HG03521 (cell line): ENCODE measurements at regions not wholly inside any gene's neighbourhood (a gene's known extent, or its start where the extent isn't known, plus 50 kb on each side); places are given as distances from the start of the nearest gene placed in this dataset.

Experiments
- ATAC-seq: cut with Tn5 transposase; IDR thresholded peaks from one replicate; pipeline ENCODE4 v1.9.1; 2021; ENCODE audit warnings: mild to moderate bottlenecking, moderate library complexity; ENCODE audit not compliant: unreplicated experiment

DNA sequence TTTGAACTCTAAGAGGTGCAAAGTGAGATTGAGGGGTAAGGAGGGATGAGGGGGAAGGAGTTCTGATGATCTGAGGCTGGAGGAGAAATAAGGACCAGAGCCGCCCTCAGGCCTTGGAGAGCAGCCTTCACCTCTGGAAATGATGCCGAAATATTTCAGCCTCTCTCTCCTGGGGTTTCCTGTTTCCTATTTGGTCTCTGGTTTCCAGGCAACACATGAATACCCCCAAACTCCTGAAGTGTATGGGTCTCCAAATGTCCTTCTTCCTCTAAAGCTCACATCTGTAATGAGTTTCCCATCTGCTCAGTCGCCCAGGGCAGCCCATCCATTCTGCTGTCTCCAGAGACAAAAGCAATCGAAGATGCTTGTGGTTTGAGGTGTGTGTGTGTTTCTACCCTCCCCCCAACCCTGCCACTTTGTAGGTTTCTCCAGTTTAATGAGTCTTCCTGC lies 52.0 kb upstream of the FAM20B start:
- ATAC-seq = peak; percentile 36
